ENCODE measurements at regions not wholly inside any gene's neighbourhood (a gene's known extent, or its start where the extent isn't known, plus 50 kb on each side); places are given as distances from the start of the nearest gene placed in this dataset.
"Not testable (repeated sequence)": the region's sequence is repeated elsewhere in the genome, so short reads cannot be mapped to it uniquely, and the experiment has no call there.

- DNase-seq: not testable (repeated sequence)
Observed at GRCh38 chr22:23459645-23460516, 120.2 kb downstream of the IGLL1 start.

GRCh38 chr22:23458663-23459541 lies 121.2 kb downstream of the IGLL1 start:
- no peak for DNase-seq

GRCh38 chr22:23457380-23457985 lies 122.6 kb downstream of the IGLL1 start:
- DNase-seq: no peak

- not testable (repeated sequence) for DNase-seq
Observed at GRCh38 chr22:23456666-23457379, 123.3 kb downstream of the IGLL1 start.

- DNase-seq: not testable (repeated sequence)
Observed at GRCh38 chr22:23454345-23454744, 125.7 kb downstream of the IGLL1 start.

GRCh38 chr22:23453277-23453676 lies 126.8 kb downstream of the IGLL1 start:
- DNase-seq: no peak

- no peak for DNase-seq
Observed at GRCh38 chr22:23452231-23453010, 127.7 kb downstream of the IGLL1 start.

- not testable (repeated sequence) for DNase-seq
Observed at GRCh38 chr22:23451452-23452230, 128.4 kb downstream of the IGLL1 start.

GRCh38 chr22:23450821-23451220 lies 129.3 kb downstream of the IGLL1 start:
- DNase-seq: not testable (repeated sequence)

- DNase-seq: no peak
Observed at GRCh38 chr22:23450434-23450795, 129.7 kb downstream of the IGLL1 start.

GRCh38 chr22:23449748-23450433 lies 130.2 kb downstream of the IGLL1 start:
- DNase-seq: not testable (repeated sequence)

- DNase-seq: not testable (repeated sequence)
Observed at GRCh38 chr22:23448499-23449288, 131.4 kb downstream of the IGLL1 start.

GRCh38 chr22:23446796-23447350 lies 133.2 kb downstream of the IGLL1 start:
- no peak for DNase-seq

GRCh38 chr22:23446194-23446593 lies 133.9 kb downstream of the IGLL1 start:
- DNase-seq: not testable (repeated sequence)

GRCh38 chr22:23443905-23444304 lies 136.2 kb downstream of the IGLL1 start:
- not testable (repeated sequence) for DNase-seq

- not testable (repeated sequence) for DNase-seq
Observed at GRCh38 chr22:23439581-23439980, 140.5 kb downstream of the IGLL1 start.

GRCh38 chr22:23438216-23438615 lies 141.9 kb downstream of the IGLL1 start:
- DNase-seq: no peak

GRCh38 chr22:23437779-23438178 lies 142.3 kb downstream of the IGLL1 start:
- no peak for DNase-seq

GRCh38 chr22:23437107-23437395 lies 143.0 kb downstream of the IGLL1 start:
- not testable (repeated sequence) for DNase-seq

Data from NCI-H1092 (cell line).